Adrenal gland (tissue), 5 donors: ENCODE measurements at regions not wholly inside any gene's neighbourhood (a gene's known extent, or its start where the extent isn't known, plus 50 kb on each side); places are given as distances from the start of the nearest gene placed in this dataset.

Source experiments
- CTCF ChIP-seq, 6 experiments: fragments of 450-650 bp in 4 of 6; fragments of 200-600 bp in 2 of 6; sonication (generic) in 1 of 6; IDR thresholded peaks; 1 replicate in 5 of 6; 2 replicates in 1 of 6; pipeline versions ENCODE4 v1.5.1 to v1.8.0; 2016 to 2021; ENCODE audit warnings: antibody characterized with exemption in 6 of 6, mild to moderate bottlenecking in 2 of 6, moderate library complexity in 1 of 6
- POLR2A ChIP-seq, 2 donors: fragments of 450-650 bp; IDR thresholded peaks; one replicate each; pipeline ENCODE4 v1.6.1; 2017; ENCODE audit warnings: antibody characterized with exemption in 2 of 2, mild to moderate bottlenecking in 2 of 2, moderate library complexity in 1 of 2
- donor health status: DM: no; HTN: no; CAD: no.

GRCh38 chrX:107526141-107526540, 76.7 kb downstream of the FRMPD3 start:
- TF ChIP-seq CTCF (IDR thresholded peaks at IDR 0.05) (no peak), POLR2A (IDR thresholded peaks at IDR 0.05) (no peak)
